ENCODE measurements at regions not wholly inside any gene's neighbourhood (a gene's known extent, or its start where the extent isn't known, plus 50 kb on each side); places are given as distances from the start of the nearest gene placed in this dataset.
A peak's percentile ranks its signal among the peaks of the same experiment; 100 is the strongest.

DNA sequence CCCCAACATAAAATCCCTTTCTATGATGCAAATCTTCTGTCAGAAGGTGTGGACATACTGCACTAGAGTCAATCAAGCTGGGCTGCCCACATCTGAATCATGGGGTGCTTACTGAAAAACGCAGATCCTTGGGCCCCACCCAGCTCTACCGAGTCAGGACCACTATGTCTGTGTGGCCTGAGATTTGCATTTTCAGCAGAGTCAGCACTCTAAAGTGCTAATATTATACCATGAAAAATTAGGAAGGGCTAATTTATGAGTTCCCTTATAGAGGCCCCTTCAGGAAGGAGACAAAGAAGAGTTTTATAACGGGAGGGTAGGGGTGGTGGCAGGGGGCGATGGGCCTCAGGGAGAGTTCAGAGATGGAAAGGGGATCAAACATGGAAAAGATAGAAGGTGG is 163.3 kb upstream of the NABP1 start:
- TF ChIP-seq, protein P1, sequence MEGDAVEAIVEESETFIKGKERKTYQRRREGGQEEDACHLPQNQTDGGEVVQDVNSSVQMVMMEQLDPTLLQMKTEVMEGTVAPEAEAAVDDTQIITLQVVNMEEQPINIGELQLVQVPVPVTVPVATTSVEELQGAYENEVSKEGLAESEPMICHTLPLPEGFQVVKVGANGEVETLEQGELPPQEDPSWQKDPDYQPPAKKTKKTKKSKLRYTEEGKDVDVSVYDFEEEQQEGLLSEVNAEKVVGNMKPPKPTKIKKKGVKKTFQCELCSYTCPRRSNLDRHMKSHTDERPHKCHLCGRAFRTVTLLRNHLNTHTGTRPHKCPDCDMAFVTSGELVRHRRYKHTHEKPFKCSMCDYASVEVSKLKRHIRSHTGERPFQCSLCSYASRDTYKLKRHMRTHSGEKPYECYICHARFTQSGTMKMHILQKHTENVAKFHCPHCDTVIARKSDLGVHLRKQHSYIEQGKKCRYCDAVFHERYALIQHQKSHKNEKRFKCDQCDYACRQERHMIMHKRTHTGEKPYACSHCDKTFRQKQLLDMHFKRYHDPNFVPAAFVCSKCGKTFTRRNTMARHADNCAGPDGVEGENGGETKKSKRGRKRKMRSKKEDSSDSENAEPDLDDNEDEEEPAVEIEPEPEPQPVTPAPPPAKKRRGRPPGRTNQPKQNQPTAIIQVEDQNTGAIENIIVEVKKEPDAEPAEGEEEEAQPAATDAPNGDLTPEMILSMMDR (IDR thresholded peaks at IDR 0.05): no peak
- no peak for TF ChIP-seq ZFX (IDR thresholded peaks at IDR 0.05; ENCODE audit: borderline replicate concordance)

DNA sequence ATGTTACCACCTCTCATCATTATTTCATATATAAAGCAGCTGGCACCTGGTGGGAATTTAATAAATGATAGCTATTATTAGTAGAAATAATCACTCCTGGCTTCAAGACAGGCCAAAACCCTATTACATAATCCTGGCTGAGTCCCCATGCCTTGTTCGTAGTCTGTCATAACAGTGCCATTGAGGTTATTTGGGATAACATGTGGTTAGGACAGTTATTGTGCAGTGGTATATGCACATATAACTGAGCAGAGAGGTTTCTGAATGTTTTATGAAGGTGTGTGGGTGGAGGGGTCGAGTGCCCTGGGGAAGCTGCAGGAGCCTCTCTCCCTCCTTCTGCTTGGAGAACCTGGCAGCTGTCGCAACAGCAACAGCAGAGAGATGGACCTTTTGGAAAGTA is 162.4 kb upstream of the NABP1 start:
- H3K27ac ChIP-seq: no peak overlapping the region
- no peak for TF ChIP-seq ZFX (IDR thresholded peaks at IDR 0.05; ENCODE audit: borderline replicate concordance)
- TF ChIP-seq, protein P1 (IDR thresholded peaks at IDR 0.05): no peak

More for the DNA sequence above, 163.3 kb upstream of the NABP1 start:
- no peak overlapping the region for H3K27ac ChIP-seq

DNA sequence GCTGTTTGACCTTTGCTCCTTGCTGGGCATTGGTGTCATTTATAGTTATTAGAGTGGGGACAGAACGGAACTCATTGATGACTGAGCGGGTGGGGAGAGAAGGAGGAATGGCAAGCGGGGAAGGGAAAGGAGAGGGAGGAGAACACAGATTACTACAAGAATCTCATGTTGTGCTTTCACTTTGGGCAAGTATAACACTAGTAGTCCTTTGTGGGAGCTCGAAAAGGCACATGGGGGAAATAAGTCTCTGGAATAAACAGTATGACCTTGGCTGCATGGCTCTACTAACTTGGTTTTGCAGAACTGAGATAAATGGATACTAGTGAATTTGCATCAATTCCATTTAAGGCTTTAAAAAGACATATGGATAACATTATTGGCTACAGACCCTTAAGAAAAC is 161.7 kb upstream of the NABP1 start:
- no peak for TF ChIP-seq ZFX (IDR thresholded peaks at IDR 0.05; ENCODE audit: borderline replicate concordance)
- TF ChIP-seq, protein P1 (IDR thresholded peaks at IDR 0.05): no peak
- H3K27ac ChIP-seq: no peak overlapping the region

DNA sequence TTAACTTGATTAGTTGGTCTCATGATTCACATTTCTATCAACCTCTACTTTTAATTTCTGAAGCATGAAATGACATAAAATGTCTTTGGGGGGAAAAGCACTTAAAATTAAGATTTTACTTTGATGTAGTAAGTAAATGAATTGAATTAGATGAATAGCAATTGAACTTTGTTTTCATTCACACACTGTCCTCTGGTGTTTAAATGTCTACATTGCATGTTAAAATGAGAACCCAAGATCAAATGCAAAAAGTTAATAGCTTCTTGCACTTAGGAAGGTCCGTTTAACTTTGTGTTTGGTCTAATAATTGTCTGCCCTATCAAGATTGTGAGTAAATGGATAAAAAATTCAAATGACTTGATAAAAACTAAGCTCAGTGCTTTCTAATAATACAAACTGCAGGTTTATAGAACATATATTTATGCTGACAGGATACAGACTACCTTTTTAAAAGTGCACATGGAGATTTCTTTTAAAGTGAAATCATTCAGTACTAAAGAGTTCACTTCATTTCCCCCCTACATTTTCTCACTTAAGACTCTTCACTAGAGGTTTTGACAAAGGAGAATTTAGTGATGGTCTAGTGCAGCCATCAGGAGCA is 156.2 kb upstream of the NABP1 start:
- no peak overlapping the region for H3K27ac ChIP-seq
- TF ChIP-seq, protein P1 (IDR thresholded peaks at IDR 0.05): peak; percentile 95
- no peak for TF ChIP-seq ZFX (IDR thresholded peaks at IDR 0.05; ENCODE audit: borderline replicate concordance)

DNA sequence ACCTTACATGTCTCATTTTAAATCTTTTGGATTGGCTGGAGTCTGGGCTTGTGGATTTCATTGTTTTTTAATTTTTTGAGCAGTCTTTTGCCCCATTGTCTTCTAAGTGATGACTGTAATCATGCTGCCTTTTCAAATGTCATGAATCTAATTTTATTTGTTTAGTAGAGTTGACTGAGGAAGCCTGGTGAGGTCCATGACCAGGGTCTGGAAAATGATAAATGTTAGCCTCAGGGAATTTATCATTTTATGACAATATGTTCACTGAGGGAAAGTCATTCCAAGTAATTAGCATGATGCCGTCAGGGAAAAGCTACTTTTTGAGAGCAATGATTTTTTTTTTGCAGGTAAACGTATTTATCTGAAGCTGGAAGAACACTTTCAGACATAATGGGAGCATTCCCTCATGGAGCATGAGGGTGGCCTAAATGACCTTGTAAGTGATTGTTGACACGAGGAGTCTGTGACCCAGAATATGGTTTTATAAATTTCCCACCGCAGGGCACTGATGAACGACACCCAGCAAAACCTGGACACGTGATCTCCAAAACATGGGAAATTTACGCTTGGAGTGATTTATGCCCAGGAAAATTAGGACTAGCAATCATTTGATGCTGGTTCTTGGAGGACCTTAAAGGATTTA is 155.3 kb upstream of the NABP1 start:
- H3K27ac ChIP-seq: no peak overlapping the region
- no peak for TF ChIP-seq ZFX (IDR thresholded peaks at IDR 0.05; ENCODE audit: borderline replicate concordance)
- TF ChIP-seq, protein P1 (IDR thresholded peaks at IDR 0.05): no peak

DNA sequence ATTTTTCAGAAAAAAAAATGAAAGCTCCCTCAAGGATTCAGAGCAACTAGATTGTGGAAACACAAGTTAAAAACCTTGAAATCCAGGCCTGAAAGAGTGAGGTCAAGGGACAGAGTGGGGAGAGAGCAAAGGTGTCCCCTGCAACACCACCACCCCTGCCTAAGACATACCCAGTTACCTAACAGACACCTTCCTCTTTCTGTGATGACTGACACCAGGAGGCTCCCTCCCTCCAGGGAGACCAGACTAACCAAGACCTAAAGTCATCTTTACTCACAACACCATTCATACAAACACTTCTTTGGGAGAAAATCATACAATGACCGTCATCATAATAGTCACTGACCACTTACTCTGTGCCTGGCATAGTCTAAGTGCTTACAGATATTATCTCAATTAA is 151.8 kb upstream of the NABP1 start:
- no peak for TF ChIP-seq ZFX (IDR thresholded peaks at IDR 0.05; ENCODE audit: borderline replicate concordance)
- TF ChIP-seq, protein P1 (IDR thresholded peaks at IDR 0.05): no peak
- no peak overlapping the region for H3K27ac ChIP-seq

DNA sequence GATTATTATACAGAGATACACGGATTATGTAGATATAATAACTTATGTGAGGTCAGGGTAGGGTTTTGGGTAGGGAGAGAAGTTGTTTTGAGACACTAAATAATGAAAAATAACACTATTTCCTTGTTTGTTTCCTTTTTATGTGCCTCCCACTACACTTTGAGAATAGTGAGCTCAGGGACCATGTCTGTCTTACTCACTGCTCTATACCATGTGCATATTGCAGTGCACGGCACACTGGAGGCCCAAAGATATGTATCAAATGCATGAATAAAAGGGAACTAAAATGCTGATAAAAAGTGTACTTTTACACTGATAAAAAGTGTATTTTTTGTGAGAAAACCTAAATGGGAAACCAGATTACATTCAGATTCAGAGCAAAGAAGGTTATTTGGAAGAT is 151.4 kb upstream of the NABP1 start:
- TF ChIP-seq ZFX (IDR thresholded peaks at IDR 0.05; ENCODE audit: borderline replicate concordance): no peak
- TF ChIP-seq, protein P1 (IDR thresholded peaks at IDR 0.05): no peak

More for the DNA sequence above, 151.4 kb upstream of the NABP1 start:
- no peak overlapping the region for H3K27ac ChIP-seq
